Peyer's patch (tissue), 4 donors: ENCODE measurements at regions not wholly inside any gene's neighbourhood (a gene's known extent, or its start where the extent isn't known, plus 50 kb on each side); places are given as distances from the start of the nearest gene placed in this dataset.

ENCODE experiments used
- CTCF ChIP-seq, 6 experiments: fragments of 450-650 bp in 4 of 6; fragments of 200-600 bp in 2 of 6; sonication (generic) in 1 of 6; IDR thresholded peaks; one replicate each; pipeline ENCODE4 v1.5.1; 2017 to 2019; ENCODE audit warnings: antibody characterized with exemption in 6 of 6, mild to moderate bottlenecking in 3 of 6, moderate library complexity in 1 of 6
- POLR2A ChIP-seq, 2 donors: fragments of 450-650 bp; IDR thresholded peaks; one replicate each; pipeline ENCODE4 v1.5.1; 2017; ENCODE audit warnings: antibody characterized with exemption in 2 of 2, mild to moderate bottlenecking in 2 of 2, moderate library complexity in 2 of 2

GRCh38 chr11:129591527-129591926 is 215.9 kb downstream of the BARX2 start:
- TF ChIP-seq CTCF (IDR thresholded peaks at IDR 0.05) (no peak), POLR2A (IDR thresholded peaks at IDR 0.05) (no peak)
